ENCODE measurements at regions not wholly inside any gene's neighbourhood (a gene's known extent, or its start where the extent isn't known, plus 50 kb on each side); places are given as distances from the start of the nearest gene placed in this dataset.
"Not testable (repeated sequence)": the region's sequence is repeated elsewhere in the genome, so short reads cannot be mapped to it uniquely, and the experiment has no call there.

DNA sequence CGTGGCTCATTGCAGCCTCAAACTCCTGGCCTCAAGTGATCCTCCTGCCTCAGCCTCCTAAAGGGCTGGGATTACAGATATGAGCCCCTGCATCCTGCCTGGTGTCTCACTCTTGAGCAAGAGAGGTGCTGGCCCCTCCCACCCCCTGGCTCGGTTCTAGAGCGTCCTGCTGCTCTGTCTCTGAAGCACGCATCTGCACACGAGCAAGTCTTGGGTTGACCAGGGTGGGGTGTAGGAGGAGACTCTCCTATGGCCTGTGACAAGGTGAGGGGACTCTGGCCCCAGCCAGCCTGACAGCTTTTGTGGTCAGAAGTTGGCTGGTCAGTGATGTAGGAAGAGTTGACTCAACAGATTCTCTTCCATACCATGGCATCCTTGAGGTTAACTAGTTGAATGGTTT is 110.7 kb upstream of the CARD11 start:
- TF ChIP-seq, protein P1, sequence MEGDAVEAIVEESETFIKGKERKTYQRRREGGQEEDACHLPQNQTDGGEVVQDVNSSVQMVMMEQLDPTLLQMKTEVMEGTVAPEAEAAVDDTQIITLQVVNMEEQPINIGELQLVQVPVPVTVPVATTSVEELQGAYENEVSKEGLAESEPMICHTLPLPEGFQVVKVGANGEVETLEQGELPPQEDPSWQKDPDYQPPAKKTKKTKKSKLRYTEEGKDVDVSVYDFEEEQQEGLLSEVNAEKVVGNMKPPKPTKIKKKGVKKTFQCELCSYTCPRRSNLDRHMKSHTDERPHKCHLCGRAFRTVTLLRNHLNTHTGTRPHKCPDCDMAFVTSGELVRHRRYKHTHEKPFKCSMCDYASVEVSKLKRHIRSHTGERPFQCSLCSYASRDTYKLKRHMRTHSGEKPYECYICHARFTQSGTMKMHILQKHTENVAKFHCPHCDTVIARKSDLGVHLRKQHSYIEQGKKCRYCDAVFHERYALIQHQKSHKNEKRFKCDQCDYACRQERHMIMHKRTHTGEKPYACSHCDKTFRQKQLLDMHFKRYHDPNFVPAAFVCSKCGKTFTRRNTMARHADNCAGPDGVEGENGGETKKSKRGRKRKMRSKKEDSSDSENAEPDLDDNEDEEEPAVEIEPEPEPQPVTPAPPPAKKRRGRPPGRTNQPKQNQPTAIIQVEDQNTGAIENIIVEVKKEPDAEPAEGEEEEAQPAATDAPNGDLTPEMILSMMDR (IDR thresholded peaks at IDR 0.05) = no peak
- Histone ChIP-seq H3K27ac (no peak overlapping the region), H3K4me3 (no peak overlapping the region)
- no peak for DNase-seq (ENCODE audit: low spot score)

DNA sequence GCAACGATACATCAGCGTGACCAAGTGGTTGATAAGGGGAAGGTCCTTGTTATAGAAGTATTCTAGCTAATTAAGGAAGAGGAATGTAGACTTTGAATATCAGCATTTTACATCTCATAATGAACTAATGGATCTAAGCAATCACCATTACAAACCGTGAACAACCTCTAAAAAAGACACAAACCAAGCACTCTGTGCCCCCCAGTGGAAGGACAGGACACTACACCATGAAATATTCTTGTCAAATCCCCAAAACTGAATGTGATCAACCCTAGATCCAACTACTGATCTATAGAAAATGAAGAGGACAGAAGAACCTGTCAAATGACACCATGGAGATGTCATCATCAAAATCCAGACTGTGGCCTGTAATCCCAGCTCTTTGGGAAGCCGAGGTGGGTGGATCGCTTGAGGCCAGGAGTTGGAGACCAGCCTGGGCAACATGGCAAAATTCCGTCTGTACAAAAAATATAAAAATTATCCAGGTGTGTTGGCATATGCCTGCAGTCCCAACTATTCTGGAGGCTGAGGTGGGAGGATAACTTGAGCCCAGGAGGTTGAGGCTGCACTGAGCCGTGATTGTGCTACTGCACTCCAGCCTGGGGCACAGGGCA is 111.3 kb upstream of the CARD11 start:
- no peak overlapping the region for H3K4me3 ChIP-seq
- TF ChIP-seq, protein P1 (IDR thresholded peaks at IDR 0.05) = peak; percentile 31
- no peak overlapping the region for H3K27ac ChIP-seq
- DNase-seq (ENCODE audit: low spot score) = no peak

- Histone ChIP-seq H3K27ac (no peak overlapping the region), H3K4me3 (no peak overlapping the region)
- no peak for DNase-seq (ENCODE audit: low spot score)
- TF ChIP-seq, protein P1 (IDR thresholded peaks at IDR 0.05) = no peak
Measured at GRCh38 chr7:3156508-3156907, 112.8 kb upstream of the CARD11 start.

- no peak for DNase-seq (ENCODE audit: low spot score)
- TF ChIP-seq, protein P1 (IDR thresholded peaks at IDR 0.05) = no peak
- Histone ChIP-seq H3K4me3 (no peak overlapping the region), H3K27ac (no peak overlapping the region)
Measured at GRCh38 chr7:3157566-3158287, 114.1 kb upstream of the CARD11 start.

- H3K4me3 ChIP-seq = no peak overlapping the region
- H3K27ac ChIP-seq = no peak overlapping the region
- DNase-seq (ENCODE audit: low spot score) = no peak
- TF ChIP-seq, protein P1 (IDR thresholded peaks at IDR 0.05) = no peak
Measured at GRCh38 chr7:3158341-3158760, 114.7 kb upstream of the CARD11 start.

GRCh38 chr7:3159039-3159438 is 115.4 kb upstream of the CARD11 start:
- DNase-seq (ENCODE audit: low spot score) = no peak
- no peak overlapping the region for H3K27ac ChIP-seq
- TF ChIP-seq, protein P1 (IDR thresholded peaks at IDR 0.05) = no peak
- no peak overlapping the region for H3K4me3 ChIP-seq

DNA sequence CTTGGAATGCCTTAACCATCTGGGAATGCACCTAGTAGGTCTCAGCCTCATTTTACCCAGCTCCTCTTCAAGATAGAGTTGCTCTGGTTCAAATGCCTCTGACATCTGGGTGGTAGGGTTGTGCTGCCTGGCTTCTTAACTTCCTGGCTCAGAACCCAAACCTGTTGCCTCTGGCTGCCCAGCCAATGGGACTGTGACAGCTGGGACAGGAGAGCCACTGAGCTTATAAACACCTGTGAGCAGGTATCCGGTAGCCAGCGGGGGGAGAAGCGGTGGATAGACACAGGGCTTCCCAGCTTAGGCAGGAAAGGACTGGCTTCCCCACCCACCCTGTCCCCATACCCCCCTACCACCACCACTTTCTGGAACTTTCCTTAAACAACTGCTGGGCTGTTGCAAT is 115.8 kb upstream of the CARD11 start:
- TF ChIP-seq, protein P1 (IDR thresholded peaks at IDR 0.05) = no peak
- no peak for DNase-seq (ENCODE audit: low spot score)
- H3K27ac ChIP-seq = no peak overlapping the region
- no peak overlapping the region for H3K4me3 ChIP-seq

DNA sequence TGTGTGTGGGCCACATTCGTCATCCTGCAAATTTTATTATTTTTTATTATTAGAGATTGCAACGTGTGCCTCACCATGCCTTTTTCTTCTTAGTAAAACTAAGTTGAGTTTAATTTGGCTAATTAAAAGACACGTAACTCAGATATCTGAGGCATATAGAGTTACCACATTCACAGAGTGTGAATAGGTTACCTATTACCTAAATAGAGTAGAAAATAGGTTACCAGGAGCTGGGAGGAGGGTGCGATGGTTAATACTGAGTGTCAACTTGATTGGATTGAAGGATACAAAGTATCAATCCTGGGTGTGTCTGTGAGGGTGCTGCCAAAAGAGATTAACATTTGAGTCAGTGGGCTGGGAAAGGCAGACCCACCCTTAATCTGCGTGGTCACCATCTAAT is 116.3 kb upstream of the CARD11 start:
- not testable (repeated sequence) for DNase-seq (ENCODE audit: low spot score); H3K4me3 ChIP-seq; H3K27ac ChIP-seq

All from coronary artery (tissue), 2 donors.